ENCODE measurements at regions not wholly inside any gene's neighbourhood (a gene's known extent, or its start where the extent isn't known, plus 50 kb on each side); places are given as distances from the start of the nearest gene placed in this dataset.

DNA sequence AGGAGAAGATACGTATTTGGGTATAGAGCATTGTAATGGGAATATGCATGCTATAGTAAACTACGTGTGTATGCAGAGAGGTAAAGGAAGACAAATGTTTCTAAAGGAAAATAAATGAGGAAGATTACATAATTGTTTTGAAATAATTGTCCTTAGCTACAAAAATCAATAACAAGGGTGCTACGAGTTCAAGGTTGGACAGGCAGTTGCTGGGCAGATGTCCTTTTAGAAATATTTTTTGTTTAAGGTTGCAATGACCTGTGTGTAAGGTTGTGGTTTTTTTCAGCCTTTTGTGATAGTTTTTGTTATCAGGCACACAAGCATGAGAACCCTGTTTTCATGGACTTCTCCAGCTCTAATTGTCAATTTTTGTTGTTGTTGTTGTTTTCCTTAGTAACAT is 1304.1 kb upstream of the CHAC2 start:
- DNase-seq (no peak), ATAC-seq (no peak)
- ChIA-PET POLR2A (no interaction called here), CTCF (no interaction called here)
- Mint-ChIP-seq H3K36me3 (ENCODE audit: low read depth) (no peaks in the 10 kb centered on the region), H3K27me3 (no peaks in the 10 kb centered on the region), H3K4me3 (no peak overlapping the region), H3K27ac (no peak overlapping the region), H3K9me3 (ENCODE audit: low read depth) (peaks cover 2% of the 10 kb centered on the region), H3K4me1 (no peaks in the 10 kb centered on the region)
- intact Hi-C loops (cut with DNase I, micrococcal nuclease): no loop called here

DNA sequence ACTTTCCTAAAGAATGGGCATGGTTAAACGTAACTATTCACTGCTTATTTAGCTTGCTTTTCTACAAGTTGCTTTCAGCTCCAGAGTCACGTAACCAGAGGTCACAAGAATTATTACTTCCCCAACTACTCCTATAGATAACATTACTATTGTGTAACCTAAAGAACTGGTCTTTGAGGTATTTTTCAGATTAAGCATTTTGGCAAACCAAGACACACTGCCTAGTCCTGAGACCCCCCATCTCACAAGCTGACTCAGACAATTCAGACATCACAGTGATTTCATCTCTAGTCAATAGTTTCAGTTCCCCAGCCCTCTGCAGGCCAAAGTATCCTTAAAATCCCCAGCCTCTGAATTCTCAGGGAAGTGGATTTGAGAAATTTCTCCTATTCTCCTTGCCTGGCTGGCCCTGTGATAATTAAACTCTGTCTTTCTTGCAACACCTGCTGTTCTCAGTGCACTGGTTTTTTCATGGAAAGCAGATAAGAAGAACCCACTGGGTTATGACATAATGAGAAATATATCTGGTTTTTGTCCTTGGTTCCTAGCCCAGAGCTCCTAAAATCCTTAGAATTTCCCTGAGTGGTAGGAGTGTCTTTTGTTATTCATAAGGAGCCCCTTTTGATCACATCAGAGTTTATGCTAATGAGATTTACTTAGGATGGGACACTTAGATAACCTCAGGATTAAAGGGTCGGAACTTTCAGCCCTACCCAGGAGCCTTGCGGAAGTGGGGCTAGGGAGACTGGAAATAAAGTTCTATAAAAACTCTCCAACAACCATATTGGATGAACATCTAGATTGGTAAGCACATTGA is 1310.8 kb upstream of the CHAC2 start:
- ChIA-PET CTCF (no interaction called here), POLR2A (no interaction called here)
- no peaks in the 10 kb centered on the region for H3K36me3 Mint-ChIP-seq (ENCODE audit: low read depth)

DNA sequence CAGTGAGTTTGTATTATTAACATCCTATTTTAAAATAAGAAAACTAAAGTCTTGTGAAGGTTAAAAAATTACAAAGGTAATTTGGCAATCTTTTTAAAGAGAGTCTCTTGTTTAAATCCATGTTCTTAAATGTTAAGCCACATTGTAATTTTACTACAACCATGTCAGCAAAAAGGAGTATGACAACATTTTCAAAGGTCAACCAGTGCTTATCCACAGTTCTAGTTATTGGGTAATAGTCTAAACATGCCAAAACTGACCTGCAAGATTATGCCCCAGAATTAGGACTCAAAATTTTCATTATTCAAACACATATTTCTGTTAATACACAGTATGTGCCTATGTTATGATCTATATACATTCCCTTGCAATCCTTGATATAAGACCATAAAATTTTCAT is 1312.6 kb upstream of the CHAC2 start:
- no peaks in the 10 kb centered on the region for H3K36me3 Mint-ChIP-seq (ENCODE audit: low read depth)
- intact Hi-C loops (cut with DNase I, micrococcal nuclease): no loop called here
- CTCF ChIA-PET: no interaction called here
- no peaks in the 10 kb centered on the region for H3K4me1 Mint-ChIP-seq
- H3K4me3 Mint-ChIP-seq: no peak overlapping the region
- H3K9me3 Mint-ChIP-seq (ENCODE audit: low read depth): peaks cover 11% of the 10 kb centered on the region
- no peak for DNase-seq
- no peak overlapping the region for H3K27ac Mint-ChIP-seq
- no peaks in the 10 kb centered on the region for H3K27me3 Mint-ChIP-seq
- ATAC-seq: no peak
- POLR2A ChIA-PET: no interaction called here

More for the DNA sequence above, 1310.8 kb upstream of the CHAC2 start:
- Mint-ChIP-seq H3K4me3 (no peak overlapping the region), H3K27me3 (no peaks in the 10 kb centered on the region), H3K4me1 (no peaks in the 10 kb centered on the region), H3K27ac (no peak overlapping the region), H3K9me3 (ENCODE audit: low read depth) (peaks cover 11% of the 10 kb centered on the region)
- intact Hi-C loops (cut with DNase I, micrococcal nuclease): no loop called here
- DNase-seq: no peak
- ATAC-seq: no peak

DNA sequence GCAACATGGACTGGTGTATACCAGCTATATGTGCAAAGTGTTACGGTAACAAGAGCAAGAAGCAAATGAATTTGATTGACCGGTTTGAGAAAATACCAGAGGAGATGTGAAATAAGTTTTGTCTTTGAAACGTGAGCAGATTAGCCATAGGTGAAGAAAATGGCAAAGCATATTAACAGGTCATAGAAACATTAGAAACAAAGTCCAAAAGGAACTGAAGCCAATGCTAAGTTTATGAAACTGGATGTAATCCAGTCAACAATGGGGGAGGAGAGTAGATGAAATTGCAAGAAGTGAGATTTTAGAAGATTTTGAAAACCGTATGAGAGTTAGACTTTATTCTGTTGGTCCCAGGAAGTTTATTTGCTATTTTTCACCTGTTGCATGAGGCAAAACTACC is 1315.4 kb upstream of the CHAC2 start:
- no peak for ATAC-seq
- H3K27me3 Mint-ChIP-seq: no peaks in the 10 kb centered on the region
- no peaks in the 10 kb centered on the region for H3K4me1 Mint-ChIP-seq
- no peak overlapping the region for H3K27ac Mint-ChIP-seq
- no peak for DNase-seq
- intact Hi-C loops (cut with DNase I, micrococcal nuclease): no loop called here
- no peak overlapping the region for H3K4me3 Mint-ChIP-seq
- ChIA-PET POLR2A (no interaction called here), CTCF (no interaction called here)
- H3K9me3 Mint-ChIP-seq (ENCODE audit: low read depth): peaks cover 11% of the 10 kb centered on the region
- no peaks in the 10 kb centered on the region for H3K36me3 Mint-ChIP-seq (ENCODE audit: low read depth)

DNA sequence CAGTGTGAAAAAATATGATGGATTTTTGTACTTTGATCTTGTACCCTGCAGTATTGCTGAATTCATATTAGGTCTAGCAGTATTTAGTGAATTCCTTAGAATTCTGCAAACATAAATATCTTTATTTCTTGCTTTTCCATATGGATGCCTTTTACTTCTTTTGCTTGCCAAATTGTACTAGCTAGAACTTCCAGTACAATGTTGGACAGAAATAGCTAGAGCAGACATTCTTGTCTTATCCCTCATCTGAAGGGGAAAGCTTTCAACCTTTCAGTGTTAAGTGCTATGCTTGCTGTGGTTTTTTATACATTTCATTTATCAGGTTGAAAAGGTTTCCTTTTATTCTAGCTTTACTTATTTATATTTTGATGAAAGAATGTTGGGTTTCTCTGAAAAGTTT is 1321.9 kb upstream of the CHAC2 start:
- Mint-ChIP-seq H3K4me1 (no peaks in the 10 kb centered on the region), H3K4me3 (no peak overlapping the region)

DNA sequence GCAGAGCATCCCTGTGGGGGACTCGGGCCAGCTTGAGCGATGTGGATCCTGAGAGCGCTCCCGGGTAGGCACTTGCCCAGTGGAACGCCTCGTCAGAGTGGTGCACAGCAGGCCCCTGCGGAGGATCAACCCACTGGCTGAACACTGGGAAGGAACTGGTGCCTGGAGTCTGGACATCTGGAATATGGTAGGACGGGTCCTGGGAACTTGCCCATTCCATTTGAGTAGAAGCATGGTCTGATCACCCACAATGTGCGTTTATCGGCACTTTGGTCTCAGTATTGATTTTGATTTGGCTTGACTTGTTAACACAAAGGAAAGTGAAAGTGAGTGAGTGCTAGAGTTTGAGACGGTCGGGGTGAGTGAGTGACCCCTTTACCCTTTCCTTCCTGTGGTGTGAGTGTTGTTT is 1336.2 kb upstream of the CHAC2 start:
- no peaks in the 10 kb centered on the region for H3K9me3 Mint-ChIP-seq (ENCODE audit: low read depth)
- H3K4me3 Mint-ChIP-seq: no peak overlapping the region
- CTCF ChIA-PET: no interaction called here
- intact Hi-C loops (cut with DNase I, micrococcal nuclease): no loop called here
- DNase-seq (no peak), ATAC-seq (no peak)
- H3K27ac Mint-ChIP-seq: no peak overlapping the region
- H3K4me1 Mint-ChIP-seq: no peaks in the 10 kb centered on the region
- POLR2A ChIA-PET: no interaction called here
- no peaks in the 10 kb centered on the region for H3K27me3 Mint-ChIP-seq
- H3K36me3 Mint-ChIP-seq (ENCODE audit: low read depth): no peaks in the 10 kb centered on the region

More for the DNA sequence above, 1321.9 kb upstream of the CHAC2 start:
- CTCF ChIA-PET: no interaction called here
- H3K27ac Mint-ChIP-seq: no peak overlapping the region
- no peaks in the 10 kb centered on the region for H3K36me3 Mint-ChIP-seq (ENCODE audit: low read depth)
- no peak for ATAC-seq
- DNase-seq: no peak
- no peaks in the 10 kb centered on the region for H3K27me3 Mint-ChIP-seq
- POLR2A ChIA-PET: no interaction called here
- H3K9me3 Mint-ChIP-seq (ENCODE audit: low read depth): peaks cover 2% of the 10 kb centered on the region
- intact Hi-C loops (cut with DNase I, micrococcal nuclease): no loop called here

DNA sequence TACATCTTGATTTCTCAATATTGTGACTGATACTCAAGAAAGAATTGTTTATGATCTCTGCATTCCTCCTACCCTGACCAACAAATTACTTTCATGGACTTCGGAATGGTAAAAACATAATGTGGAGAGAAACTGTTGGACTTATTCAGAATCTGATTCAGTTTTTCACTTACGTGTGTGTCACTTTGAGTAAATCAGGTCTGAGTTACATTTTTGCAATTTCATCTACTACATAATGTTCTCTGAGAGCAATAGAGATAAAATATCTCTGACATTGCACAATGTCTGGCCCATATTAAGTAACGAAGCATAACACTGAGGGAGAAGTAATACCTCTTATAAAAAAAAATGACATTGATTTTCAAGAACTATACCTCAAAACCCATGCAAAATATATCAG is 1337.9 kb upstream of the CHAC2 start:
- no peaks in the 10 kb centered on the region for H3K4me1 Mint-ChIP-seq
- no peak for ATAC-seq
- no peaks in the 10 kb centered on the region for H3K27me3 Mint-ChIP-seq
- no peak overlapping the region for H3K27ac Mint-ChIP-seq
- H3K9me3 Mint-ChIP-seq (ENCODE audit: low read depth): no peaks in the 10 kb centered on the region
- H3K4me3 Mint-ChIP-seq: no peak overlapping the region
- H3K36me3 Mint-ChIP-seq (ENCODE audit: low read depth): no peaks in the 10 kb centered on the region
- intact Hi-C loops (cut with DNase I, micrococcal nuclease): no loop called here
- POLR2A ChIA-PET: no interaction called here
- CTCF ChIA-PET: no interaction called here
- DNase-seq: no peak

DNA sequence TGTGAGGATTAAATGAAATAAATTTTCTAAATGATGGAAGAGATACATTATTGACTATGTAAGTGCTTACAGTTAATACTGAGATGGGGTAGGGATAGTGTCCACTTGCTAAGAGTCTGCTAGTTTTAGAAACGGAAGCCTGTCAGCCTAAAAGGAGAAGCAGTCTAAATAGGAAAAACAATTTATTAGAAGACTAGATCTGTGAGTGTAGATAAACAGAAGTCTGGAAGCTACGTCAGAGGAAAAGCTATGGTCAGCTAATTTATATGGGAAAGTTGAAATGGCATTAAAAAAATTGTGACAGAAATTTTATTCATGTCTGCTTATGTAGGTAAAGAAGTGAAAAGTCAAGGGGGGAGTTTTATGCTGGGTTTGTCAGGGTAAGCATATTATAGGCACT is 1338.4 kb upstream of the CHAC2 start:
- DNase-seq: no peak
- CTCF ChIA-PET: no interaction called here
- ATAC-seq: no peak
- Mint-ChIP-seq H3K4me3 (no peak overlapping the region), H3K27ac (no peak overlapping the region), H3K9me3 (ENCODE audit: low read depth) (no peaks in the 10 kb centered on the region), H3K36me3 (ENCODE audit: low read depth) (no peaks in the 10 kb centered on the region), H3K27me3 (no peaks in the 10 kb centered on the region), H3K4me1 (no peaks in the 10 kb centered on the region)
- intact Hi-C loops (cut with DNase I, micrococcal nuclease): no loop called here
- POLR2A ChIA-PET: no interaction called here

DNA sequence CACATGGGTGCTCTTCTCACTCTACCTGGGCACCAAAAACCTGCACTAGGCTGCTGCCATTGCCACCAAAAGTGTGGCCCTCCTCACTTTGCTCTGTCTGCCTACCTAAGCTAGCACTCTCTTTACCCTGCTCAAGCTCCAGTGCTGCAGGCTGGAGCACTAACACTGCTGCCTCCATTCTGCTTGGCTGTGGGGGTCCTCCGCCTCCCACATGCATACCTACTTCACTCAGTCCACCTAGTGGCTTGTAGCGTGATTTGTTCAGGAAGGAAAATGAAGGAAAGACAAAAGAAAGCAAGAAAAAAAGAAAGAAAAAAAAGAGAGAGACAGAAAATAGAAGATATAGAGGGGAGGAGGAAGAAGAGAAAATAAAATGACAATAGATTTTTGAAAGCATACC is 1339.4 kb upstream of the CHAC2 start:
- CTCF ChIA-PET: no interaction called here
- Mint-ChIP-seq H3K36me3 (ENCODE audit: low read depth) (no peaks in the 10 kb centered on the region), H3K27me3 (no peaks in the 10 kb centered on the region), H3K27ac (no peak overlapping the region), H3K4me3 (no peak overlapping the region), H3K9me3 (ENCODE audit: low read depth) (no peaks in the 10 kb centered on the region), H3K4me1 (no peaks in the 10 kb centered on the region)
- DNase-seq (no peak), ATAC-seq (no peak)
- POLR2A ChIA-PET: no interaction called here
- intact Hi-C loops (cut with DNase I, micrococcal nuclease): no loop called here

DNA sequence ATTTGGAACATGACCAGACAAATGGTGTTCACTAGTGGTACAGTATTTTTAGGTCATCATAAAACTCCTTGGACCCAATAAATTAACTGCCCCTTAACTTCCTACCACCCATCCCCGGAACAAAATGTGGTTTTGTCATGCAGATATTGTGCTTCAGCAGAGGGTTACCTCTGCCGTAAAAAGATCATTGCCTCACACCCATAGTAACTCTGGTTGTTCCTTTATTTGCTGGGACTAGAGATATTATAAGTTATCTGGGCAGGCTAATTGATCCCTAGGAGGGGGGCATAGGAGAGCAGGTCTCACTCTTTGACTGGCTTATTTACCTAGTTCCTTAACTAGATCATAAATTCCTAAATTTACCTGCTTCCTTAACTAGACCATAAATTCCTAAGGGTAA is 1343.9 kb upstream of the CHAC2 start:
- CTCF ChIA-PET: no interaction called here
- intact Hi-C loops (cut with DNase I, micrococcal nuclease): no loop called here
- DNase-seq: no peak
- Mint-ChIP-seq H3K27ac (no peak overlapping the region), H3K27me3 (no peaks in the 10 kb centered on the region), H3K9me3 (ENCODE audit: low read depth) (peaks cover 2% of the 10 kb centered on the region), H3K4me1 (no peaks in the 10 kb centered on the region), H3K4me3 (no peak overlapping the region), H3K36me3 (ENCODE audit: low read depth) (no peaks in the 10 kb centered on the region)
- no peak for ATAC-seq
- POLR2A ChIA-PET: no interaction called here

DNA sequence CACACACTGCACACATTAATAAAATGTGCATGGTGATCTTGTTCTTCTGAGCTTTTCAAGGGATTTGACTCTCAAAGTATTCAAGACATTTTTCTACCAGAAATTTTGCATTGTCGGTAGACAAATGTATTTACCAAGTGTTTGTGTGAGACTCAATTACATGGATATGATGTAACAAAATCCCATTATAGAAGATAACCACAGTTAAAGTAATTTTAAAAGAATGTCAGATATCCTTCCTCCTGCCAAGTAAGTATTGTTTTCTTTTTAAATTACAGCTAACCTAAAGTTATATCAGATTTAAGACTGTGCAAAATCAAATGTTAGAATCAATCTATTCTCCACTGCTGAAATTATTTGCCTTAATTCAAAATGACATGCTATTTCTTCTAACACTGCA is 1344.5 kb upstream of the CHAC2 start:
- Mint-ChIP-seq H3K36me3 (ENCODE audit: low read depth) (no peaks in the 10 kb centered on the region), H3K9me3 (ENCODE audit: low read depth) (peaks cover 2% of the 10 kb centered on the region), H3K4me3 (no peak overlapping the region), H3K27me3 (no peaks in the 10 kb centered on the region), H3K27ac (no peak overlapping the region), H3K4me1 (no peaks in the 10 kb centered on the region)
- DNase-seq (no peak), ATAC-seq (no peak)
- ChIA-PET CTCF (no interaction called here), POLR2A (no interaction called here)
- intact Hi-C loops (cut with DNase I, micrococcal nuclease): no loop called here

DNA sequence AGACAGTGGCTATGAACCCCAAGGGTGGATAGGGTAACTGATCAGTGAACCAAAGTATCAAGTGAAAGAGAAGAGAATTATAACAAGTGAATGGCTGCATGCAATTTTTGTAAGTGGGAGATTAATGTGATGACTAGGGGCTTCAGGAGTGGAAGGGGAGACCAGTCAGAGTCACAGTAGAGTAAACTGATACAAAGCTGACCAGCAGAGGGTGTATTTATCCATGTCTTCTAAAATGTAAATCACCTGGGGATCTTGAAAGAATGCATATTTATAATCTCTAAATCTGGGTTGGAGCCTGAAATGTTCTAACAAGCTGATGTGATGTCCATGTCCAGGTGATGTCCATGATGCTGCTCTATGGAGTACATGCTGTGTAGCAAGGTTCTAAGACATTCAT is 1351.3 kb upstream of the CHAC2 start:
- ATAC-seq (no peak), DNase-seq (no peak)
- Mint-ChIP-seq H3K4me1 (no peaks in the 10 kb centered on the region), H3K36me3 (ENCODE audit: low read depth) (no peaks in the 10 kb centered on the region), H3K27me3 (no peaks in the 10 kb centered on the region), H3K9me3 (ENCODE audit: low read depth) (peaks cover 2% of the 10 kb centered on the region), H3K27ac (no peak overlapping the region), H3K4me3 (no peak overlapping the region)
- POLR2A ChIA-PET: no interaction called here
- CTCF ChIA-PET: no interaction called here
- intact Hi-C loops (cut with DNase I, micrococcal nuclease): no loop called here

Data from activated CD4-positive, alpha-beta T cell treated with anti-CD3 and anti-CD28 coated beads for 36 hours (primary cell).